ENCODE measurements at regions not wholly inside any gene's neighbourhood (a gene's known extent, or its start where the extent isn't known, plus 50 kb on each side); places are given as distances from the start of the nearest gene placed in this dataset.
"Not testable (repeated sequence)": the region's sequence is repeated elsewhere in the genome, so short reads cannot be mapped to it uniquely, and the experiment has no call there.

DNA sequence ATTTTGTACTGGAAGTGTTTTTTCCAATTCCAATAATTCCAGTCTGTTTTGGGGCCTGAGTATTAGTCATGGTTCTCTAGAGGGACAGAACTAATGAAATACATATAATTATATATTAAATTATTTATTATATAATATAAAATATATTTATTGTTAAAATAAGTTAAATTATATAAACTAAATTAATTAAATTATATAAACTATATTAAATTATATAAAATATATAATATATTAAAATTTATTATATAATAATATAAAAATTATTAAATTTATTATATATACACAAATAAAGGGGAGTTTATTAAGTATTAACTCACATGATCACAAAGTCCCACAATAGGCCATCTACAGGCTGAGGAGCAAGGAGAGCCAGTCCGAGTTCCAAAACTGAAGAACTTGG is 253.4 kb upstream of the NETO1 start:
- no peak for DNase-seq (ENCODE audit: low spot score)
- no peak for TF ChIP-seq CTCF (IDR thresholded peaks at IDR 0.05)
- Histone ChIP-seq H3K27ac (no peak overlapping the region), H3K4me3 (no peak overlapping the region)

GRCh38 chr18:73120626-73121025 is 252.8 kb upstream of the NETO1 start:
- no peak overlapping the region for H3K4me3 ChIP-seq
- TF ChIP-seq CTCF (IDR thresholded peaks at IDR 0.05): no peak
- no peak overlapping the region for H3K27ac ChIP-seq
- DNase-seq (ENCODE audit: low spot score): no peak

DNA sequence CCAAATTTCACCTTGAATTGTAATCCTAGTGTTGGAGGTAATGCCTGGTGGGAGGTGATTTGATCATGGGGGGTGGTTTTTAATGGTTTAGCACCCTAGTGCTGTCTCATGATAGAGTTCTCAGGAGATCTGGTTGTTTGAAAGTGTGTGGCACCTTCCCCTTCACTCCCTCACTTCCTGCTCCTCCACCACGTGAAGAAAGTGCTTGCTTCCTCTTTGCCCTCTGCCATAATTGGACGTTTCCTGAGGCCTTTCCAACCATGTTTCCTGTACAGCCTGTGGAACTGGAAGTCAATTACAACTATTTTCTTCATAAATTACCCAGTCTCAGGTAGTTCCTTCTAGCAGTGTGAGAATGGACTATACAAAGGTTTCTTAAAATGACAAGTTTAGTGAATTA is 251.8 kb upstream of the NETO1 start:
- H3K4me3 ChIP-seq: no peak overlapping the region
- no peak overlapping the region for H3K27ac ChIP-seq
- no peak for DNase-seq (ENCODE audit: low spot score)
- TF ChIP-seq CTCF (IDR thresholded peaks at IDR 0.05): no peak

DNA sequence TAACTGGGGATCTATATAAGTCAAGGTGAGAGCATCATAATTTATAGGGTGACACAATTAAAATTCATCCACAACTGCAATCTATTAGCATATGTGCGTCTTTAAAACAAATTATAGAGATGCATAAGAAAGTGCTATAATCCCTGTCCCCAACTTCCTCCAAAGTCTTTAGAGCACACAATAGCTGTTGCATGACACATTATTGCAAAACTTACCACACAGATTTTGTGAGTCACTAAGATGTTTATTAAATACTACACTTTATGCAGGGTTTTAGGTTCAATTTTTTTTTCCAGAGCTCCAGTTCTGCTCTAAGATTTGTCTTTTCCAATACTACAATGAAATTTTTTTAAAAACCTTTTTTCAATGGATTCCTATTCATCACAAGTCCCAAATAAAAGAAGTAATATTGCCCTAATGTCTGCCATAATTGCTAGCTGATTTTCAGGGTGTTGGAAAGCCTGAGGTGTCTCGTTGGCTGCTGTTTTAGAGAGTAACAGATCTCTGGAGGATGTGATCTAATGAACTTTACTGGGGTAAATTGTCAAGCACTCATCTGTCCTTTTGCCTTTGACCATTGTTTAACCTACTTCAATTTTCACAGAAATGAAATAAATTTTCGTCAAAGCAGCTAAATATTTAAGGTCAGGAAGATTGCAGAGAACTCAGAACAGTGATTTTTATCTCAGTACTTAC is 250.5 kb upstream of the NETO1 start:
- DNase-seq (ENCODE audit: low spot score): no peak
- no peak overlapping the region for H3K27ac ChIP-seq
- TF ChIP-seq CTCF (IDR thresholded peaks at IDR 0.05): no peak
- no peak overlapping the region for H3K4me3 ChIP-seq

GRCh38 chr18:73110307-73110706 is 242.5 kb upstream of the NETO1 start:
- no peak for TF ChIP-seq CTCF (IDR thresholded peaks at IDR 0.05)

GRCh38 chr18:73101977-73102376 is 234.2 kb upstream of the NETO1 start:
- Histone ChIP-seq H3K27ac (no peak overlapping the region), H3K4me3 (no peak overlapping the region)
- DNase-seq (ENCODE audit: low spot score): no peak
- no peak for TF ChIP-seq CTCF (IDR thresholded peaks at IDR 0.05)

More at GRCh38 chr18:73110307-73110706, 242.5 kb upstream of the NETO1 start:
- Histone ChIP-seq H3K27ac (no peak overlapping the region), H3K4me3 (no peak overlapping the region)
- DNase-seq (ENCODE audit: low spot score): no peak

- not testable (repeated sequence) for DNase-seq (ENCODE audit: low spot score); H3K4me3 ChIP-seq; H3K27ac ChIP-seq
Observed at GRCh38 chr18:73101491-73101890, 233.7 kb upstream of the NETO1 start.

Measured in coronary artery (tissue), 2 donors.